ENCODE measurements at regions not wholly inside any gene's neighbourhood (a gene's known extent, or its start where the extent isn't known, plus 50 kb on each side); places are given as distances from the start of the nearest gene placed in this dataset.

GRCh38 chr11:15889363-15890030 is 466.8 kb downstream of the SOX6 start:
- Histone ChIP-seq H3K9ac (ENCODE audit: low read depth, low read length) (no peak overlapping the region), H3K27me3 (ENCODE audit: insufficient read depth, low read length, poor library complexity) (peaks cover 25% of the 10 kb centered on the region), H3K36me3 (ENCODE audit: insufficient read depth, low read length) (no peaks in the 10 kb centered on the region), H3K4me3 (ENCODE audit: low read depth in 1 of 2, low read length in 2 of 2) (no peak overlapping the region), H3K79me2 (ENCODE audit: insufficient read depth, low read length) (no peaks in the 10 kb centered on the region), H3K4me2 (ENCODE audit: insufficient read depth, low read length) (no peak overlapping the region), H3K27ac (ENCODE audit: low read length) (no peak overlapping the region), H3K9me3 (ENCODE audit: insufficient read depth, low read length, severe bottlenecking) (no peaks in the 10 kb centered on the region), H3K4me1 (ENCODE audit: insufficient read depth, low read length) (no peaks in the 10 kb centered on the region), H2AFZ (ENCODE audit: low read depth, low read length) (no peak overlapping the region), H4K20me1 (ENCODE audit: insufficient read depth, low read length) (no peaks in the 10 kb centered on the region)
- DNase-seq (no peak), ATAC-seq (ENCODE audit: insufficient read depth, low read depth) (no peak)
- no peak for TF ChIP-seq EZH2 (IDR thresholded peaks at IDR 0.05; ENCODE audit: borderline replicate concordance, low read depth, low read length, severe bottlenecking)
- TF ChIP-seq, protein P1, sequence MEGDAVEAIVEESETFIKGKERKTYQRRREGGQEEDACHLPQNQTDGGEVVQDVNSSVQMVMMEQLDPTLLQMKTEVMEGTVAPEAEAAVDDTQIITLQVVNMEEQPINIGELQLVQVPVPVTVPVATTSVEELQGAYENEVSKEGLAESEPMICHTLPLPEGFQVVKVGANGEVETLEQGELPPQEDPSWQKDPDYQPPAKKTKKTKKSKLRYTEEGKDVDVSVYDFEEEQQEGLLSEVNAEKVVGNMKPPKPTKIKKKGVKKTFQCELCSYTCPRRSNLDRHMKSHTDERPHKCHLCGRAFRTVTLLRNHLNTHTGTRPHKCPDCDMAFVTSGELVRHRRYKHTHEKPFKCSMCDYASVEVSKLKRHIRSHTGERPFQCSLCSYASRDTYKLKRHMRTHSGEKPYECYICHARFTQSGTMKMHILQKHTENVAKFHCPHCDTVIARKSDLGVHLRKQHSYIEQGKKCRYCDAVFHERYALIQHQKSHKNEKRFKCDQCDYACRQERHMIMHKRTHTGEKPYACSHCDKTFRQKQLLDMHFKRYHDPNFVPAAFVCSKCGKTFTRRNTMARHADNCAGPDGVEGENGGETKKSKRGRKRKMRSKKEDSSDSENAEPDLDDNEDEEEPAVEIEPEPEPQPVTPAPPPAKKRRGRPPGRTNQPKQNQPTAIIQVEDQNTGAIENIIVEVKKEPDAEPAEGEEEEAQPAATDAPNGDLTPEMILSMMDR (IDR thresholded peaks at IDR 0.05; ENCODE audit: borderline replicate concordance, extremely low read depth, low read length, poor library complexity, severe bottlenecking), result no peak

DNA sequence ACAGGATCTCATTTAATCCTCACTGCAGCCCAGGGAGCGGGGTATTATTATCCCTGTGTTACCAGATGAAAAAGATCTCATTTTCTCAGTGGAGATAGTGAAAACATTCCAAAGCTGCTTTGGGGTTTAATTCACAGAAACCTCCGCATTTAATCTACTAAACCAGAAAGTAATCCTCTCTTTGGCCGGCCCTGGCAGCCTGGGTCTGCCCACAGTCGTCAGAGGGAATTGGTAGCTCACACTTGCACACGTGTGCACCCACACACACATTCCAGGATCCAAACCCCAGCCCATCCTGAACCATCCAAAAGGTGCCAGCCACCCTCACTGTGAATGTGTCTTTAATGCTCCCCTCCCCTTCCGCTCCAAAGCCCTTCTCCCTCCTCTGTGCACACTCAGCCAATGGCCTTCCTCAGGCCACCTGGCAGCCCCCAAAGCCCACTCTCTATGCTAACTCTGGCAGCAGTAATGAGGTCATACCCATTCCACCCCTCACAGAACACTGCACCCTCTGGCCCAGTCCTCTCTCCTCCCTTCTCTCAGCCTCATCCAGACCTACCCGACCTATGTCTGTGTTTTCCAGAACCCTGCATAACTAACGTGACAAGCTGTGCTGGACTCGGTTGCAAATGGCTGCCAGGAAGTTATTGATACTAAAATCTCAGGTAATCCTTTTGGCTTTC is 466.2 kb downstream of the SOX6 start:
- no peaks in the 10 kb centered on the region for H3K36me3 ChIP-seq (ENCODE audit: insufficient read depth, low read length)
- no peak overlapping the region for H3K4me3 ChIP-seq (ENCODE audit: low read depth in 1 of 2, low read length in 2 of 2)
- H3K9ac ChIP-seq (ENCODE audit: low read depth, low read length), result no peak overlapping the region
- no peak overlapping the region for H2AFZ ChIP-seq (ENCODE audit: low read depth, low read length)
- no peaks in the 10 kb centered on the region for H3K79me2 ChIP-seq (ENCODE audit: insufficient read depth, low read length)
- no peak for ATAC-seq (ENCODE audit: insufficient read depth, low read depth)
- H3K27me3 ChIP-seq (ENCODE audit: insufficient read depth, low read length, poor library complexity), result peaks cover 22% of the 10 kb centered on the region
- no peak overlapping the region for H3K27ac ChIP-seq (ENCODE audit: low read length)
- no peaks in the 10 kb centered on the region for H3K4me1 ChIP-seq (ENCODE audit: insufficient read depth, low read length)
- DNase-seq, result no peak
- H4K20me1 ChIP-seq (ENCODE audit: insufficient read depth, low read length), result no peaks in the 10 kb centered on the region
- TF ChIP-seq, protein P1 (IDR thresholded peaks at IDR 0.05; ENCODE audit: borderline replicate concordance, extremely low read depth, low read length, poor library complexity, severe bottlenecking), result no peak
- TF ChIP-seq EZH2 (IDR thresholded peaks at IDR 0.05; ENCODE audit: borderline replicate concordance, low read depth, low read length, severe bottlenecking), result no peak
- H3K4me2 ChIP-seq (ENCODE audit: insufficient read depth, low read length), result no peak overlapping the region
- no peaks in the 10 kb centered on the region for H3K9me3 ChIP-seq (ENCODE audit: insufficient read depth, low read length, severe bottlenecking)

GRCh38 chr11:15893080-15893492 is 463.3 kb downstream of the SOX6 start:
- no peak overlapping the region for H3K4me2 ChIP-seq (ENCODE audit: insufficient read depth, low read length)
- no peaks in the 10 kb centered on the region for H3K9me3 ChIP-seq (ENCODE audit: insufficient read depth, low read length, severe bottlenecking)
- H4K20me1 ChIP-seq (ENCODE audit: insufficient read depth, low read length), result no peaks in the 10 kb centered on the region
- TF ChIP-seq EZH2 (IDR thresholded peaks at IDR 0.05; ENCODE audit: borderline replicate concordance, low read depth, low read length, severe bottlenecking), result no peak
- TF ChIP-seq, protein P1 (IDR thresholded peaks at IDR 0.05; ENCODE audit: borderline replicate concordance, extremely low read depth, low read length, poor library complexity, severe bottlenecking), result no peak
- no peak overlapping the region for H3K4me3 ChIP-seq (ENCODE audit: low read depth in 1 of 2, low read length in 2 of 2)
- H3K79me2 ChIP-seq (ENCODE audit: insufficient read depth, low read length), result no peaks in the 10 kb centered on the region
- H3K4me1 ChIP-seq (ENCODE audit: insufficient read depth, low read length), result no peaks in the 10 kb centered on the region
- peaks cover 19% of the 10 kb centered on the region for H3K27me3 ChIP-seq (ENCODE audit: insufficient read depth, low read length, poor library complexity)
- no peaks in the 10 kb centered on the region for H3K36me3 ChIP-seq (ENCODE audit: insufficient read depth, low read length)
- DNase-seq (no peak), ATAC-seq (ENCODE audit: insufficient read depth, low read depth) (no peak)
- H3K27ac ChIP-seq (ENCODE audit: low read length), result no peak overlapping the region
- no peak overlapping the region for H3K9ac ChIP-seq (ENCODE audit: low read depth, low read length)
- H2AFZ ChIP-seq (ENCODE audit: low read depth, low read length), result no peak overlapping the region
